HFF-Myc (cell line): ENCODE measurements at regions not wholly inside any gene's neighbourhood (a gene's known extent, or its start where the extent isn't known, plus 50 kb on each side); places are given as distances from the start of the nearest gene placed in this dataset.

Experiments used
- DNase-seq: peaks from one replicate; pipeline ENCODE4 v3.0.0-alpha.2; 2011; ENCODE audit warnings: low read depth; ENCODE audit errors: extremely low read depth
- H3K4me3 ChIP-seq: replicated peaks from 2 replicates; pipeline ENCODE4 v1.5.1; 2011; ENCODE audit warnings: low read depth, mild to moderate bottlenecking, control low read depth, low read length
- CTCF ChIP-seq: IDR thresholded peaks from 2 replicates; pipeline ENCODE4 v1.5.1; 2012; ENCODE audit warnings: mild to moderate bottlenecking, low read depth, low read length, control low read depth; ENCODE audit errors: missing control alignments

GRCh38 chr18:55114876-55115275 is 155.6 kb upstream of the CCDC68 start:
- no peak overlapping the region for H3K4me3 ChIP-seq
- no peak for TF ChIP-seq CTCF
- DNase-seq: no peak

- no peak for DNase-seq
- TF ChIP-seq CTCF: no peak
- no peak overlapping the region for H3K4me3 ChIP-seq
These were observed 154.5 kb upstream of the CCDC68 start for GRCh38 chr18:55113800-55114199.

- no peak for TF ChIP-seq CTCF
- no peak overlapping the region for H3K4me3 ChIP-seq
- DNase-seq: no peak
These were observed 152.0 kb upstream of the CCDC68 start for GRCh38 chr18:55111271-55111670.

DNA sequence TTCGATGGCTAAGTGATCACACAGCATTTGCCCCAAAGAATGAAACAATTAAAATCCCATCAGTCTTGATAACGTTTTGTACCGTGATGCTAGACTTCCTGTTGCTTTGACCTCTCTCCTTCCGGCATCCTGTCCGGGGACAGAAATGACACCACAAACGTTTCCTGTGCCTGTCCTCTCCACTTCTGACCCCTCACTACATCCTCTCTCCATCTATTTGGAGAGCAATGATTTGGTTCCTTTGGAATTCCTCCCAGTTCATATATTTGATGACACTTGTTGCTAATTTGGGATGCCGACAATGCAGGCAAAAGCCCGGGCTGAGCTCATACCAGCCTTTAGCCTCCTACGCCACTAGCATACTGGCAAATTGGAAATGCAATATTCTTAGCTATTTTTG is 151.2 kb upstream of the CCDC68 start:
- no peak for DNase-seq
- no peak overlapping the region for H3K4me3 ChIP-seq
- no peak for TF ChIP-seq CTCF

- TF ChIP-seq CTCF: no peak
These were observed 150.7 kb upstream of the CCDC68 start for GRCh38 chr18:55109818-55110414.

GRCh38 chr18:55106906-55107305 is 147.6 kb upstream of the CCDC68 start:
- TF ChIP-seq CTCF: no peak
- no peak overlapping the region for H3K4me3 ChIP-seq
- DNase-seq: no peak

More at GRCh38 chr18:55109818-55110414, 150.7 kb upstream of the CCDC68 start:
- no peak overlapping the region for H3K4me3 ChIP-seq
- no peak for DNase-seq

- no peak overlapping the region for H3K4me3 ChIP-seq
- DNase-seq: no peak
- TF ChIP-seq CTCF: no peak
These were observed 147.2 kb upstream of the CCDC68 start for GRCh38 chr18:55106466-55106865.
